Tibial nerve (tissue), 4 donors: ENCODE measurements at regions not wholly inside any gene's neighbourhood (a gene's known extent, or its start where the extent isn't known, plus 50 kb on each side); places are given as distances from the start of the nearest gene placed in this dataset.

Source experiments
- DNase-seq, 2 donors: peaks; one replicate each; pipeline ENCODE4 v3.0.0-alpha.2; 2019; ENCODE audit warnings: low spot score in 2 of 2
- H3K27ac ChIP-seq, 4 donors: fragments of 200-600 bp; sonication (generic) in 3 of 4; one replicate each; pipeline ENCODE4 v1.5.1; 2017 to 2019; ENCODE audit warnings: mild to moderate bottlenecking in 1 of 4
- H3K27me3 ChIP-seq, 2 donors: fragments of 200-600 bp; sonication (generic) in 1 of 2; one replicate each; pipeline versions ENCODE4 v1.5.1 to v1.6.0; 2017 to 2019
- H3K36me3 ChIP-seq, 3 donors: fragments of 200-600 bp; sonication (generic); one replicate each; pipeline ENCODE4 v1.5.1; 2018 to 2019
- H3K4me1 ChIP-seq, 4 donors: fragments of 200-600 bp; sonication (generic) in 3 of 4; one replicate each; pipeline ENCODE4 v1.5.1; 2017 to 2019
- H3K4me3 ChIP-seq, 4 donors: fragments of 200-600 bp; sonication (generic) in 3 of 4; one replicate each; pipeline ENCODE4 v1.5.1; 2017 to 2019; ENCODE audit warnings: mild to moderate bottlenecking in 1 of 4, moderate library complexity in 1 of 4
- H3K9me3 ChIP-seq, 4 donors: fragments of 200-600 bp; sonication (generic) in 3 of 4; one replicate each; pipeline ENCODE4 v1.5.1; 2017 to 2019
- CTCF ChIP-seq, 5 experiments: fragments of 200-600 bp in 3 of 5; fragments of 450-650 bp in 2 of 5; sonication (generic) in 3 of 5; IDR thresholded peaks; one replicate each; pipeline ENCODE4 v1.5.1; 2016 to 2019; ENCODE audit warnings: antibody characterized with exemption in 5 of 5, mild to moderate bottlenecking in 3 of 5, moderate library complexity in 2 of 5
- EP300 ChIP-seq, 2 donors: sonication (generic); formaldehyde crosslinking; IDR thresholded peaks; one replicate each; pipeline ENCODE4 v1.6.1; 2017; ENCODE audit warnings: antibody characterized with exemption in 2 of 2, mild to moderate bottlenecking in 1 of 2
- POLR2A ChIP-seq, 2 donors: fragments of 450-650 bp; IDR thresholded peaks; one replicate each; pipeline ENCODE4 v1.6.1; 2017; ENCODE audit warnings: antibody characterized with exemption in 2 of 2, mild to moderate bottlenecking in 2 of 2, moderate library complexity in 2 of 2
- WGBS, 2 donors: methylation state at CpG; one replicate each; pipeline ENCODE4 v1.1.5; 2018; 5-methylcytosine and 5-hydroxymethylcytosine counted together

GRCh38 chr2:150152230-150152629, 335.2 kb downstream of the RND3 start:
- no peaks in the 10 kb centered on the region for H3K27me3 ChIP-seq
- DNase-seq = no peak
- H3K36me3 ChIP-seq = no peaks in the 10 kb centered on the region
- no peak overlapping the region for H3K4me3 ChIP-seq
- H3K4me1 ChIP-seq = no peaks in the 10 kb centered on the region
- TF ChIP-seq POLR2A (IDR thresholded peaks at IDR 0.05) = no peak
- TF ChIP-seq CTCF (IDR thresholded peaks at IDR 0.05) = no peak
- no peak for TF ChIP-seq EP300 (IDR thresholded peaks at IDR 0.05)
- no peak overlapping the region for H3K27ac ChIP-seq
- 71 to 89% methylated on average over 2 of the region's 2 CpGs for WGBS, 2 donors
- H3K9me3 ChIP-seq = peaks cover 0 to 7% (median 0%) of the 10 kb centered on the region in 4 donors

- no peaks in the 10 kb centered on the region for H3K27me3 ChIP-seq
- no peak overlapping the region for H3K4me3 ChIP-seq
- peaks cover 0 to 25% (median 2%) of the 10 kb centered on the region in 4 donors for H3K9me3 ChIP-seq
- no peaks in the 10 kb centered on the region for H3K36me3 ChIP-seq
- TF ChIP-seq CTCF (IDR thresholded peaks at IDR 0.05) (no peak), POLR2A (IDR thresholded peaks at IDR 0.05) (no peak), EP300 (IDR thresholded peaks at IDR 0.05) (no peak)
- 39 to 40% methylated on average over 2 of the region's 2 CpGs for WGBS, 2 donors
- H3K4me1 ChIP-seq = no peaks in the 10 kb centered on the region
- no peak overlapping the region for H3K27ac ChIP-seq
- DNase-seq = no peak
Observed at GRCh38 chr2:150150144-150150543, 337.3 kb downstream of the RND3 start.

GRCh38 chr2:150147889-150148683, 339.4 kb downstream of the RND3 start:
- no peaks in the 10 kb centered on the region for H3K27me3 ChIP-seq
- H3K27ac ChIP-seq = no peak overlapping the region
- H3K9me3 ChIP-seq = peaks cover 0 to 25% (median 2%) of the 10 kb centered on the region in 4 donors
- TF ChIP-seq CTCF (IDR thresholded peaks at IDR 0.05) = no peak
- TF ChIP-seq EP300 (IDR thresholded peaks at IDR 0.05) = no peak
- no peak for TF ChIP-seq POLR2A (IDR thresholded peaks at IDR 0.05)
- H3K36me3 ChIP-seq = no peaks in the 10 kb centered on the region
- 68 to 69% methylated on average over 6 of the region's 6 CpGs for WGBS, 2 donors
- H3K4me1 ChIP-seq = no peaks in the 10 kb centered on the region
- no peak overlapping the region for H3K4me3 ChIP-seq
- DNase-seq = no peak

GRCh38 chr2:150146879-150147278, 340.6 kb downstream of the RND3 start:
- H3K27me3 ChIP-seq = no peaks in the 10 kb centered on the region
- WGBS, 2 donors = 57 to 68% methylated on average over 1 of the region's 1 CpG
- H3K4me3 ChIP-seq = no peak overlapping the region
- TF ChIP-seq POLR2A (IDR thresholded peaks at IDR 0.05) = no peak
- TF ChIP-seq EP300 (IDR thresholded peaks at IDR 0.05) = no peak
- no peak for TF ChIP-seq CTCF (IDR thresholded peaks at IDR 0.05)
- H3K36me3 ChIP-seq = no peaks in the 10 kb centered on the region
- DNase-seq = no peak
- H3K9me3 ChIP-seq = peaks cover 0 to 25% (median 2%) of the 10 kb centered on the region in 4 donors
- no peak overlapping the region for H3K27ac ChIP-seq
- H3K4me1 ChIP-seq = no peaks in the 10 kb centered on the region

- no peak for DNase-seq
- WGBS, 2 donors = 86 to 88% methylated on average over 4 of the region's 4 CpGs
- peaks cover 0 to 25% (median 2%) of the 10 kb centered on the region in 4 donors for H3K9me3 ChIP-seq
- H3K36me3 ChIP-seq = no peaks in the 10 kb centered on the region
- H3K27ac ChIP-seq = no peak overlapping the region
- no peaks in the 10 kb centered on the region for H3K27me3 ChIP-seq
- no peaks in the 10 kb centered on the region for H3K4me1 ChIP-seq
- H3K4me3 ChIP-seq = no peak overlapping the region
- TF ChIP-seq EP300 (IDR thresholded peaks at IDR 0.05) (no peak), POLR2A (IDR thresholded peaks at IDR 0.05) (no peak), CTCF (IDR thresholded peaks at IDR 0.05) (no peak)
Observed at GRCh38 chr2:150145299-150145692, 342.2 kb downstream of the RND3 start.
